ENCODE measurements at regions not wholly inside any gene's neighbourhood (a gene's known extent, or its start where the extent isn't known, plus 50 kb on each side); places are given as distances from the start of the nearest gene placed in this dataset.

- TF ChIP-seq, protein P1, sequence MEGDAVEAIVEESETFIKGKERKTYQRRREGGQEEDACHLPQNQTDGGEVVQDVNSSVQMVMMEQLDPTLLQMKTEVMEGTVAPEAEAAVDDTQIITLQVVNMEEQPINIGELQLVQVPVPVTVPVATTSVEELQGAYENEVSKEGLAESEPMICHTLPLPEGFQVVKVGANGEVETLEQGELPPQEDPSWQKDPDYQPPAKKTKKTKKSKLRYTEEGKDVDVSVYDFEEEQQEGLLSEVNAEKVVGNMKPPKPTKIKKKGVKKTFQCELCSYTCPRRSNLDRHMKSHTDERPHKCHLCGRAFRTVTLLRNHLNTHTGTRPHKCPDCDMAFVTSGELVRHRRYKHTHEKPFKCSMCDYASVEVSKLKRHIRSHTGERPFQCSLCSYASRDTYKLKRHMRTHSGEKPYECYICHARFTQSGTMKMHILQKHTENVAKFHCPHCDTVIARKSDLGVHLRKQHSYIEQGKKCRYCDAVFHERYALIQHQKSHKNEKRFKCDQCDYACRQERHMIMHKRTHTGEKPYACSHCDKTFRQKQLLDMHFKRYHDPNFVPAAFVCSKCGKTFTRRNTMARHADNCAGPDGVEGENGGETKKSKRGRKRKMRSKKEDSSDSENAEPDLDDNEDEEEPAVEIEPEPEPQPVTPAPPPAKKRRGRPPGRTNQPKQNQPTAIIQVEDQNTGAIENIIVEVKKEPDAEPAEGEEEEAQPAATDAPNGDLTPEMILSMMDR (IDR thresholded peaks at IDR 0.05) = no peak
- TF ChIP-seq POLR2A (IDR thresholded peaks at IDR 0.05) = no peak
- TF ChIP-seq EP300 (IDR thresholded peaks at IDR 0.05) = no peak
- TF ChIP-seq POLR2AphosphoS5 (IDR thresholded peaks at IDR 0.05) = no peak
Observed at GRCh38 chr1:91101328-91101727, 79.5 kb upstream of the ZNF644 start.

Data from gastroesophageal sphincter (tissue), 3 donors.